HG03139 (cell line): ENCODE measurements at regions not wholly inside any gene's neighbourhood (a gene's known extent, or its start where the extent isn't known, plus 50 kb on each side); places are given as distances from the start of the nearest gene placed in this dataset.

ENCODE experiments used
- ATAC-seq: cut with Tn5 transposase; IDR thresholded peaks from one replicate; pipeline ENCODE4 v1.9.1; 2021; ENCODE audit not compliant: unreplicated experiment

GRCh38 chr3:41024031-41024836, 175.1 kb upstream of the CTNNB1 start:
- ATAC-seq, result no peak

GRCh38 chr3:41026394-41027177, 172.7 kb upstream of the CTNNB1 start:
- no peak for ATAC-seq

DNA sequence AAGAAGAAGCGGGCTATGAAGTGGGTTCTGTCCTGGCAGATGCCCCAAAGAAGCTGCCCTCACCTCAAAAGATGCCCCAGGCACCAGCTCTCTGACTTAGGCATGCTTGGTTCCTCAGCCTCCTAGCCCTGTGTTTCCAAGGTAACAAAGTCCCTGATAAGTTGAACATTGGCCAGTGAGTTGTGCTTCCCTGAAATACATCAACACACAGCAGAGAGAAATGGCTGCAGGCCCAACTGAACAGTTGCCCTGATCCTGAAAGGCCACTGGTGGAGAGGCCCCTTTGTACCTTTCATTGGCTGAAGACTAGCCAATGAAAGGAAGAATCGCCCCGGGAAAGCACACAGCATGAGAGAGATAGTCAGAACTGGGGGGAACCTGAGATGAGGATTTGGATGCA, 169.9 kb upstream of the CTNNB1 start:
- ATAC-seq, result no peak

DNA sequence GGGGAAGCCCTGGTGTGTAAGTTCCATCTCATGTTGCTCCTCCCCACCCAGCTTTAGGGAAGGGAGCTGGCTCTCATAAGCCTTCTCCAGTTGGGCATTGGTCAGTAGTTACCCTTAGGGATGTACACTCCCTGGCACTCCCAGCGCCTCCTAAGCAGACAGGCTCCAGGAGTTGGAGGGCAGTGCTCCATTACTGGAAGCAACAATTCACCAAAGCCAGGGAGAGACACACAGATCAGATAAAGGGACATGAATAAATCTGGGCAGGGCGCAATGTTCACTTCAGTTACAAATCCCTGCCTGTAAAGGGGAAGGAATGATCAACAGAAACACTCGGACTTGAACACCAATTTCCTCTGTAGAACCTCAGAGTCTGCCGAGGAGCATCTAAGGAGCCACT, 169.1 kb upstream of the CTNNB1 start:
- ATAC-seq, result no peak

GRCh38 chr3:41031401-41031800, 167.9 kb upstream of the CTNNB1 start:
- no peak for ATAC-seq

DNA sequence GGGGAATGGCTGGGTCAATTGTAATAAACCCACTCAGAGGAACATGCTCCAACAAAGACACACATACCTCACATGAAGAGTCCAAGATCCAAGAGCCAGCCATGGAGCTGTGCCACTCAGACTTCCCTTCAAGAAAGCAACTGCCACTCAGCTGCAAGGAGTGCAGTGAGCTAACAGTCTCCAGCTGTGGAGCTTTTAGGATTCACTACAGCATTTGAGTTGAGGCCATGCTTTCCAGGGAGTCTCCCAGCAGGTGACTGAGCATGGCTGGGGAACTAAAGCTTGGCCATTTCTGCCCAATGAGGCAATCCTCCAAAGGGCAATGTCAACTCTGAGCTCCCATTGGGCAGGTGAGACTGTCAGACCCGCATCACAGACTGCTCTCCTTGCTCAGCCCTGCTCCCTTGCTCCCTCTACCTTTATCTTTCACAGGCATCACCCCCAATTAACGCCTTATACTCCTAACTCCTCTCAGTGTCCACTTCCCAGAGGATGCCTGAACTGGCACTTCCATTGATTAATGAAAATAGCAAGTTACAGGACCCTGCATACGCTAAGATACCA, 165.3 kb upstream of the CTNNB1 start:
- no peak for ATAC-seq

DNA sequence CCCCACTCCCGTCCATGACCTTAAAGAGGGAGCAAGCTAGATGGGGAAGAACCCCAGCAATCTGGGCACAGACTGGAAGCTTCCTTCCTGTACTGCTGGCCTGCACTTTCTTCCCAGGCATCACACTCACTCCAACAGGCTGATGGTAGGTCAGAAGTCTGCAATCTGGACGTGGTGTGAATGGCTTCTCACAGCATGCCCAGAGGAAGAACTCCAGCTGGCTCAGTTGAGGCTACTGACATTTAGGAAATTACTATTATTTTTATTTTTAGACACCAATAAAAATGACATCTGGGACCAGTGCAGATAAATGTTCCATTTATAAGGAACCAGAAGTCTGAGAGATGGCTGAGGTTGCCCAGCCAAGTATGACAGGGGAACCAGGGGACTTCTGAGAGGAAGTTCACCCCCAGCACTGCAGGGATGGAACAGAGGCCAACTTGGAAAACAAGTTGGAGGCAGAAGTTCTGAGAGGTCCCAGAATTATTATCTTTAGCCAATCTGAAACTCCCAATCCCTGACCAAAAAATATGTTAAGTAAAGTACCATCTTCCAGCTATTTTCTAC, 163.8 kb upstream of the CTNNB1 start:
- ATAC-seq, result no peak

DNA sequence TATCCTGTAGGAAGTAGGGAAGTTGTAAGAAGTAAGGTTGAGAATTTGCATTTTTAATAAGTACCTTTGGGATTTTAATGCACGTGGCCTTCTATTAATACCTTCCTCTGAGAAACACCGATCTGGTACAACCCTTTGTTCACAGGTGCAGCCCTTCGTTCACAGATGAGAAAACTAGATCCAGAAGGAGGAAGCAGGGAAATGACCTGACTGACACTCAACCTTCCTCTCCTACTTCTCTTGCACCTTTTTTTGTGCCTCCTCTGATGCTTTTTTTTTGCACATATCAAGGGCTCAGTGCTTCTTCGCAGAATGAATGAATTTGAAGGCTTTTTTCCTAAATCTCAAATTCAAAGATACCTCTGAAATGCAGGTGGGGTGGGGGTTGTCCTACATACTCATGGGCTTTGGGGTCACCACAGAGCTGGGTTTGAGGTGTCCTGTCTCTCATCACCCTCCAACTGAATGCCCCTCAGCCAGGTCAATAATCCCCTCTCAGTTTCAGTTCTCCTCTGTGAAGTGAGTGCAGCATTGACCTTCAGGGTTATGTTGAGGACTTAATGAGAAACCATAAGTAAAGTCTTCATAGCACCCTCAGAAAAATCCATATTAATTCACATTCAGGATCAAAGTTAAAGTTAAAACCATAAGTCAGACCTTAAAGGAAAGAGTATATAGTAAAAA, 161.5 kb upstream of the CTNNB1 start:
- no peak for ATAC-seq

DNA sequence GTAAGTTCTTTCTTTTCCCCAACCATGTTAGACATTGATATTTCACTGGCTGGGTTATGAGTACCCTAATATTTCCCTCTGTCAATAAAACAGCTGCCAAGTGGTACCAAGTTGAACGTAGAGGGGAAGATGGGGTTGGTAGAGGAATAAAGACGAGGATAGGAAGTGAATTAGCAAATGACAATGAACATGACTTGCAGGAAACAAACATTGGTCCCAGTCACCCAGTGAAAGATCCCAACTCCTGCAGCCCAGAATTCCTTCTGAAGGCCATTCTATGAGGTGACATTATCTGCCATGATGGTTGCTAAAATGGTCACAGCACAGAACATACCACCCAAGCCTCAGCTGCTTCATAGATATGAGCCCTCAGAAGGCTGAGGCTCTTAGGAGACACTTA, 159.0 kb upstream of the CTNNB1 start:
- ATAC-seq, result no peak

DNA sequence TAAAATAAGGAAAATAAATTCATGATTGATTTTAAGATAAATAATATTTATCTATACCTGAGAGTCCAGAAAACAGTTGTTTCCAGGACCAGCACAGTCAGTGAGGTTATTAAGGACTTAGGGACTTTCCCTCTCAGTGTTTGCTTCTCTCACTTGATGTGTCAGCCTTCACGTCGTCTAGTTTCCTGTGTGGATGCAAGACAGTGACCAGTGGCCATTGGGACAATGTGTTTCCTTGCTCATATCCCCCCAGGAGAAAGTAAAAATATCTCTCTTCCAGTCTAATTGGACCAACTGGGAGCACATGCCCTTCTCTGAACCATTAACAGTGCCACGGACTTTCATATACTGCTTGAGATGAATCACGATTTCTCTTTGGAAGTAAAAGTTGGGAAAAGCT, 157.8 kb upstream of the CTNNB1 start:
- ATAC-seq, result no peak

DNA sequence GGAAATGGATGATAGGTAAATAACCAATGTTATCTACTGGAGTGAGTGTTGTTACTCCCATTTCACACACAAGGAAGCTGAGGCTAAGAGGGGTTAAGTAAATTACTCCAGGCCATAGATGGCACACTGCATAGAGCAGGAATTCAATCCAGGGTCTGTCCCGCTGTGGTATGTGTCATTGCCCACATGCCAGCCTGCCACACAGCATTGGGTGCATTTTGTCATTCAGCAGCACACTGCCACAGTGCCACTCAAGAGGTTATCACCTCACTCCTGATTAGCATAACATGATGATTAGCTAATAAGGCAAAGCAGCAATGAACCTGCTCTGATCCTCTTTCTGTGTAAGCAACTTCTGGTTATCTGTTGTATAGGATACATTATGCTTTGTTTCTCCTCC, 157.4 kb upstream of the CTNNB1 start:
- ATAC-seq, result no peak

- ATAC-seq, result no peak
These were observed 154.8 kb upstream of the CTNNB1 start for GRCh38 chr3:41044523-41044922.

DNA sequence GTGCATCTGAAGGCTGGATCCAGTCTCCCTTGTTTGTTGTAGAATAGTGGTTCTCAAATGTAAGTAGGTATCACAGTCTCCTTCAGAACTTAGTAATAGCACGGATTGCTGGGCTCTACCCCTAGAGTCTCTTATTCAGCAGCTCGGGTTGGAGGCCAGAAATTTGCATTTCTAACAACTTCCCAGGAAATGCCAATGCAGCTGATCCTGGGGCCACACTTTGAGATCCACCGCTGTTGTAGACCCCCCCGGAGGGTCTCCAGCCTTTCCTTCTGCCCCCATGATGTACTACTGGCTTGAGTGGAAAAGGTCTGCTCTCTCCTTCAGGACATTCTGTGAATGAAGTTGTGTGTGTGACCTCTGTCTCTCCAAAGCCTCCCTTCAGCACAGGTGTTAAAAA, 153.8 kb upstream of the CTNNB1 start:
- no peak for ATAC-seq

DNA sequence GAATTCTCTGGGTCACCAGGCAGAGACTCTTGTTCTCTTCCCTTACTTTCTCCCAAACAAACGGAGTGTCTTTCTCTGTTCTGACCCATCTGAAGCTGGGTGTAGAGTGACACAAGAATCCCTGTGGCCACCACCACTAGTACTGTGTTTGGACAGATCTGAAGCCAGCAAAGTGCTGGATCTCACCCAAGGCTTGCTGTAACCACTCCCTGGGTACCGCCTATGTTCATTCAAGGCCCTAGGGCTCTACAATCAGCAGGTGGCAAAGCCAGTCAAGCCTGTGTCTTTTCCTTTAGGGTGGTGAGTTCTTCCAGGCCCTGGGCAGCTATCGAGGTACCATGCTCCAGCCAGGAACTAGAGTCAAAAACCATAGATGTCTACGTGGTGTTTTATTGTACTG, 149.2 kb upstream of the CTNNB1 start:
- no peak for ATAC-seq

DNA sequence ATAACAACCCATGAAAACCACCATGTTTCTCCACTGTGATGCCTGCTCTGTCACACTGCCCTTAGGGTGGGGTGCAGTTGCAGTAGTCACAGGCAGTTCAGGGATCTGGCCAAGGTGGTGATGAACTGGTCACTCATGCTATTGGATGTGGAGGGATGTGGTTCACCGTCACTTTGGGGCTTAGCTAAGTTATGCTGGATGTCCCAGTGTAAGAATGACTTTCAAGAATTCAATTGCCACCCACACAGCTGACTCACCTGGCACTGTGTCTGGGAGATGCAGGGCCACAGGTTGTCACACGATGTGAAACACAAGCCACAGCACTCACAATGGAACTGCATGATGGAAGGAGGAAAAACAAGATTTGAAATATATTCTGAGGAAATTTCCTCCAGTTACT, 146.1 kb upstream of the CTNNB1 start:
- ATAC-seq, result no peak

GRCh38 chr3:41060106-41060505, 139.2 kb upstream of the CTNNB1 start:
- ATAC-seq, result no peak

DNA sequence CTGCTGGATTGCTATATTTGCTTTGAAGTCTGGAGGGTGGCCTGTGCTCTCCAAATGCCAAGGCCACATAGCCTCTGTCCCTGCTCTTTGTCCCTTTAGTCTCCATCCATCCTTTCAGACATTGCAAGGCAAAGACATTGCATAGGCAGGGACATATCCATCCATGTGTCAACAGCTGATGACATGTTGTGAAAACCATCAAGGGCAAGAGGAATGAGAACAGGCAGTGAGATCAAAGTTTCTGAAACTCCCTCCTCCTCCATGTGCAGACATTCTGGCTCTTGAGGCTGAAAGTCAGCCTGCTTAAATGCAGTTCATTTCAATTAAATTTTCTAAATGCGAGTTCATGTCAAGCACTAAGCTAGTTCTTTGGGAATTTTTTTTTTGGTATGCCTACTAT, 135.2 kb upstream of the CTNNB1 start:
- ATAC-seq, result no peak

GRCh38 chr3:41064526-41064925, 134.8 kb upstream of the CTNNB1 start:
- ATAC-seq, result no peak

DNA sequence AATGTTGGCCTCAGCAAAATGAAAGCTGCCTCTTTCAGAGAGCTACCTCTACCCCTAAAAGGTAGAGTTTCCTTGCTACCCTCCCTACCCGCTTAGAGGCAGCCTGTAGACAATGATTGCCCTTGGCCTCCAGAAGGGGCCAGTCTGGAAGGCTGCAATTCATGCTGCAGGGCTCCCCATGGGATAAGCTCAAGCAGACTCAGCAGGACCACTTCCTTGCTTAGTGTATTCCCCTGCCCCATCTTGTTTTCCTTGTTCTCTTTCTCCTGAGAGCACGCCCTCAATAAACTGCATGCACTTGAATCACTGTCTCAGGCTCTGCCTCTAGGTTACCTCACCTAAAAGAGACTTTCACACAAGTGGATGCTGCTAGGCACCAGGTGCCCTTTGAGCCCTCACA, 134.0 kb upstream of the CTNNB1 start:
- no peak for ATAC-seq

GRCh38 chr3:41073190-41073589, 126.1 kb upstream of the CTNNB1 start:
- ATAC-seq, result no peak

DNA sequence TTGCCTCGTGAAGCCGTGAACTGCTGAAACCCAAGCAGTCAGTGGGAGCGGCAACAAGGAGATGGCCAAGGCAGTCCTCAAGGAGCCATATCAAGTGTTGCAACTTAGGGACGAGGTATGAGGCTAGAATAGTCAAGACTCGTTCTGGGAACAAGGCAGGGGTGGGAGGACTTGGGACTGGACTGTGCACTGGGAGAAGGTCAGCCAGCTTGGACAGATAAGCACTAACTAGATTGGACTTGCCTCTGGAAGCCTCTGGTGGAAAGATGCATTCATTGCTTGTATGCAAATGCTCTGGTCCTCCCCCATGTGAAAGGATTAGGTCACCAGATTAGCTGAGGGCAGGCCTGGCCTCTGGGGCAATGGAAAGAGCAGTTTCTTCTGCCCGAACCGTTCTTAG, 123.3 kb upstream of the CTNNB1 start:
- ATAC-seq, result no peak
